Raji (cell line): ENCODE measurements at regions not wholly inside any gene's neighbourhood (a gene's known extent, or its start where the extent isn't known, plus 50 kb on each side); places are given as distances from the start of the nearest gene placed in this dataset.
A peak's percentile ranks its signal among the peaks of the same experiment; 100 is the strongest.

Experiments used
- POLR2A ChIP-seq: IDR thresholded peaks from 2 replicates; pipeline ENCODE4 v1.6.1; 2011; ENCODE audit warnings: low read depth, low read length, control low read depth; ENCODE audit not compliant: insufficient read depth

GRCh38 chr14:89625731-89626232 is 208.7 kb upstream of the FOXN3 start:
- no peak for TF ChIP-seq POLR2A

- no peak for TF ChIP-seq POLR2A
These were observed 208.2 kb upstream of the FOXN3 start for GRCh38 chr14:89625244-89625713.

DNA sequence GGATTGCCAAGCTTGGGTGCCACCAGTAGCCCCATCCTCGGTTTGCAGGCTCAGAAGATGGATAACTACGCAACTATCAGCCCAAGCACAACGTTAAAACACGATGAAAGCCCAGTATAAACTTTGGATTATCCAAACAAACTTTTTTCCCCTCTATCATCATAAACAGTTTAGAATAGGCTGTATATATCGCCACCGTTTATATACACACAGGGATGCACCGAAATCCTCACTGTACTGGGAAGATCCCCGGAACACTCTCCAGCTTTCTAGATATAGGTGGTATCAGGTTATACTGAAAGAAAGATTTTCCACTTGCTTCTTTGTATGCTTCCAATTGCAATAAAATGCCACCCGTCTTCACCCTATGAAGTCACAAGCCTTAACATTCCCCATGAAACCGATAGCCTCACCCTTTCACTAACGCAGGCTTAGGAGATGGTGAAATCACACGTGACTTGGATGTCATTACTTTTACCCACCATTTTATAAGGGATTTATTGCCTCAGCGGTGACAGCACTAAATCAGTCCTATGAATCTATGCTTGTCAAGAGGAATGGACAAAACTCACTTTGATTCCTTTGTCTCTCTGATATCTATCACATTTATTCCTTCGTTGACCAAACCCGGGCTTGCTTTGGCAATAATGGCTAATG is 207.6 kb upstream of the FOXN3 start:
- TF ChIP-seq POLR2A, result no peak

DNA sequence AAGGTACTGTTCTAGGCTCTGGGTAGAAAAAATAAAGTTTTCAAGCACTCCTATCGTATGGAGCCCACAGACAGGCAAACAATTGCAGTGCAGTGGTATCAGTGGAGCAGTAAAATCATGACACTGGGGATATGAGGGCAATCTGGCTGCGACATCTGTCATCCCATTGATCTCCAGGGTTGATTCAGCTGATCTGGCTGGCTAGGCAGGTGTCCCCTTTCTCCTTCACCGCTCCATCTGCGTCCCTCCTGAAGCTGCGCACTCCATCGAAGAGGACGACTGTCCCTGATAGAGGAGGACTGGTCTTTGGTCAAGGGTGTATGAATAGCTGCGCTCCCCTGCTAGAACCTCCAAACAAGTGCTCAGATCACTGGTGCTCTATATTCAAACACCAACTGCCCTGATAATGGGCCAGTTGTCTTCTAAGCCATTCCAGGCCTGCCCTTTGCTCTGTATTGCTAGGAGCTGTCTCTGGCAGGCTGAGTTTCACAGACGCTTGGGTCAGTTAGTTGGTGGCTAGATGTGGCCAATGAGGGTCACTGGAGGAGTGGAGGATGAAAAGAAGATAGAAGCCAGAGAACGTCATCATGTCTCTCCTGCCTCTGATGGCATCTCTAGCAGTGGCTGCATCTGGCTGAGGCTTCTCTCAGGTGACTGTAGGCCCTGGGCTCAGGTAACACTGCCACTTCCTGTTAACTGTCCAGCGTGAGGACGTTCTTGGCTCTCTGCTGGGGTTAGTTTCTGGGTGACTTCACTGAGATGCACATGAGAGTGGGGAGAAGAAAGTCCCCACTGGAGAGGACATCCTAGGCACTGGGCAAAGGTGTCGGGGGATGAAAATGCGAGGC is 205.0 kb upstream of the FOXN3 start:
- TF ChIP-seq POLR2A, result no peak

DNA sequence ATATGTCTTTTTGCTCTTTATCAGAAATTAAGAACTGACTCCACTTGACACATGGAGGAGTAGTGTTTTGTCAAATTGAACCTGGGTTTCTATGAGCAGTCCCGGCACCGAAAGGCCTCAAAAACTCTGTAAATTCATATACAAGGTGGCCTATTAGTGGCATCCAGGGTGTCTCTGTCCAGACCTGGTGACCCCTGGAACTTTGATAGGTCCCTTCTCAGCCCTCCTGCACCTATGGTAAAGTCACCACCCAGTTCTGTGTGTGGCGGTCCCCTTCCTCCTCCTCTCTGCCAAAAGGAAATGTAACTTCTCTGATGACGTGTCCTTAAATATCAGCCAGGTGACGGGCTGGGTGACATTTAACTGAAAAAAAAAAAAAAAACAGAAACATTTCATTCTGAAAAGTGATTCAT is 204.0 kb upstream of the FOXN3 start:
- no peak for TF ChIP-seq POLR2A

GRCh38 chr14:89620436-89620835 is 203.4 kb upstream of the FOXN3 start:
- no peak for TF ChIP-seq POLR2A

- TF ChIP-seq POLR2A, result no peak
These were observed 202.6 kb upstream of the FOXN3 start for GRCh38 chr14:89619596-89619995.

DNA sequence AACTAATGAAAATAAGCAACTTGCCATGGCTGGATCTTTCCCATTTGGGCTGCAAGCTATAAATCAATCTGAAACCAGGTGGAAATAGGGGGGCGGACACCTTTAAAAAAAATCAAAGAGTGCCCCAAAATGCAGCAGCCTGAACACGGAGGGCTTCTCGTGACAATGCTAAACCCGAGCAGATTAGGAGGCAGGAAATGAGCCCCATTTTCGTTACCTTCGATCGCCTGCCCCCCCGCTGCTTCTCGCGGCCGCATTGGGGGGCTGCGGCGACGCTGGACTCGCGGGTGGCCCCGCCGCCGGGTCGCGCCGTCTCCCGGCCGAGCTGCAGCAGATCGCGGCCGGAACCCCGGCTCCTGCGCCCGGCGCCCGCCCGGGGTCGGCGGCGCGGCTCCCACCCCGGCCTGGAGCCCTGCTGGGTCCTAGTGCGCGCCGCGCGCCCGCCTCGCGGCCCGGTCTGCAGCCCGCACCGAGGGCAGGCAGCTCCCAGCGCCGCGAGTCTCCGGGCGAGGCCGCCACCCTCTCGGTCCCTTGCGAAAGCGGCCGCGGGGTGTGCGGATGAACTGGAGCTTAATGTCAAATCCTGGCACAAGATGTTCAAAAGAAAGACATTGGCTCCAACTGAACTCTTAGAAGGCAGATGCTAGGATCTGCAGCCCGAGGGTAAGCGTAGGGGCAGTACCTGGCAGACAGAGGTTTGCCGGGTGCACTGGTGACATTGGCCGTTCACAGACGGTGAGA is 201.9 kb upstream of the FOXN3 start:
- peak; percentile 45 for TF ChIP-seq POLR2A

DNA sequence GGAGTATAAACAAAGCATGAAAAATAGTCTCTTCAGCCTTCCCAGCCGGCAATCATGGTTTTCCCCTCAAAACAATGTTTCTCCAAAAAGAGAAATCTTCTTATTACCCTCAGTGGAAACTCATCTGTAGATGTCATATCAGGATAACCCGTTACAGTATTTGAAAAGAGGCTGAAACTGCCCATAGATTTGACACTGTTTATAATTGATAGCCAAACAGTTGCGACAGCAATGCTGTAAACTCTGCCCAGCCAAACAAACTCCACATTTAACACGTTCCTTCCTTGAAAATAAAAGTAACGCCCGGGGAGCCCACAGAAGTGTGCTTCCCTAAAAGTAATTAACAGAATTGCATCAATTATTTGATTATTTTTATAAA is 201.3 kb upstream of the FOXN3 start:
- no peak for TF ChIP-seq POLR2A

DNA sequence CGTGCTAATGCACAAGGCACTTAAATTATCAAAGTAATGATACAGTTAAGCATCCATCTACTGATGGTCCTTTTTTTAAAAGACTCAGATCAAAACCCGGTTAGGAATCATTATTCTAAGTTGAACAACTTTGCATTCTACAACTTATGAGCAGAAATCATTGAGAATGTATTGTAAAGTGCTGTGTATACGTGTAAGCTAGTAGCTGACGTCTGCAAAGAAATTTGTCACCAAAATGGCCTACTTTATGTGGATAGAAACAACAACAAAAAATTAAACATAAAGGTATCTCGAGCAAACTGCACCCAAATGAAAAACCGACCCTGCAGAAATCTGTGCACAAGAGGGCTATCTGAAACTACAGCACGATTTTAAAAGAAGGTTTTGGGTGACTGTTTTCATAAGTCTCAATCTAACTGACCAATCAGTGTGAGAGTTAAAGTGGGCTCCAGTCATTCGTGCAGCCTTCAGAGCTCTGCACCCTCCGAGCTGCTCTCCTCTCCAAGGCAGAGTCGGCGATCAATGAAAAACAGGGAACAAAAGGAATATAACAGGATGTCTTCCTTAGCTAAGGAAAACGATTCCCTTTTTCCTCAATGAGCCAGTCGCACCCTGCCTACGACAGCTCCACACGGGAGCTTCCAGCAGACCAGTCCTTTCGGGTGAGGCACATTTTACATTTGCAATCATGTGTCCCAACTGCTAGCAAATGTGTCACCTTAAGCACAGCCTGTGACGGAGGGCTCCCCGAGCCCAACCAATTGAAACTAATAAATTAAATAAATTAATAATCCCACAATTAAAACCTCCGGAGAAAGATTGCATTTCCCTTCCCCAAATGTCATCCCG is 200.7 kb upstream of the FOXN3 start:
- TF ChIP-seq POLR2A, result 0 out of 2 replicates have a peak, but pooled peaks have one; percentile 13

DNA sequence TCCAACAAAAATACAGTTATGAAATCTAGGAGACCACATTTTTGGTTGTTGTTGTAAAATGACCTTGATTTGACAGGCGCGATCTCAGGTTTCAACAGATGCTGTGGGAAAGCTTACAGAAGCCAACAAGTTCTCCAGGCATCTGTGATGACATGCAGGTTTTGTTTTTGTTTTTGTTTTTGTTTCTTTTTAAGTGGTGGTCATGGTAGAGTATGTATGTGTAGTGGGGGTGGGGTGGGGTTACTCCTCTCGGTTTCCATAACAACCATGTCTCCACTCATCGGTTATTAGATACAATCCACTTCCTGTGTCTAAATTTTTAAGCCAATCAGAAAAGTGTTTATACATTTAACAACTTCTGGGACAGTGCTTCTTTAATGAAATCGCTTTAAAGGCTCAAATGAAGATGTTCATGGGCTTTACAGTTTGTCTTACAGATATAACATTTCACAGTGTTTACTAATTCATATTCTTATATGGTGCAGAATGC is 199.9 kb upstream of the FOXN3 start:
- no peak for TF ChIP-seq POLR2A

GRCh38 chr14:89616425-89616824 is 199.4 kb upstream of the FOXN3 start:
- no peak for TF ChIP-seq POLR2A

- no peak for TF ChIP-seq POLR2A
These were observed 198.4 kb upstream of the FOXN3 start for GRCh38 chr14:89615421-89615820.

GRCh38 chr14:89614009-89614691 is 197.1 kb upstream of the FOXN3 start:
- TF ChIP-seq POLR2A, result no peak
